ENCODE measurements at regions not wholly inside any gene's neighbourhood (a gene's known extent, or its start where the extent isn't known, plus 50 kb on each side); places are given as distances from the start of the nearest gene placed in this dataset.

DNA sequence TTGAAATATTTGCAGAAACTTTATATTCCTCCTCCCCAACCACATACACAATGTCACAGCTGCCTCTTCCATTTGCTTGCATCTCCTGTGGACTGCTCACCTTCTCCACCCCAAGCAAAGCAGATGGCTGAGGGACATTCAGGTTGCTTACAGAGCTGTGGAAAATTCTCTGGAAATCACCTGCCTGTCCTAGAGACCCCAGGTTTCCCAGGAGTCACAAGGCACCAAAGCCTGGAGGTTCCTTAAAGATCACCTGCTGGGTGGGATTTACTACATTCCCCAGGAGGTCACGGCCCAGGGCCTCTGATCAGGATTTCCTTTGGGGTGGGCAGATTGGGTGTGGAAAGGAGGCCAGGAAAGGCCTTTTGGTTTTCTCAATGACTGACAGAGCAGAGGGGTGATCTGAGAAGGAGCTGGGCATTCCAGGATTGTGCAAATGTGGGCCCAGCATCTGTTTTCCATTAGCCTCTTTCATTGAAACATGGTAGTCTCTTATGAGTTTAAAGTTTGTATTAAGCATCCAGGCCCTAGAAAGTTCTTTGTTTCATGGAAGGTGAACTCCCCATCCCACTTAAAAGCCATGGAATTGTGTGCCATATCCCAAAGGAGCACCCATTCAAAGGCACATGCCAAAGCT is 410.7 kb upstream of the TNP1 start:
- BruUV-seq (replicated peaks) = no TSS peak

DNA sequence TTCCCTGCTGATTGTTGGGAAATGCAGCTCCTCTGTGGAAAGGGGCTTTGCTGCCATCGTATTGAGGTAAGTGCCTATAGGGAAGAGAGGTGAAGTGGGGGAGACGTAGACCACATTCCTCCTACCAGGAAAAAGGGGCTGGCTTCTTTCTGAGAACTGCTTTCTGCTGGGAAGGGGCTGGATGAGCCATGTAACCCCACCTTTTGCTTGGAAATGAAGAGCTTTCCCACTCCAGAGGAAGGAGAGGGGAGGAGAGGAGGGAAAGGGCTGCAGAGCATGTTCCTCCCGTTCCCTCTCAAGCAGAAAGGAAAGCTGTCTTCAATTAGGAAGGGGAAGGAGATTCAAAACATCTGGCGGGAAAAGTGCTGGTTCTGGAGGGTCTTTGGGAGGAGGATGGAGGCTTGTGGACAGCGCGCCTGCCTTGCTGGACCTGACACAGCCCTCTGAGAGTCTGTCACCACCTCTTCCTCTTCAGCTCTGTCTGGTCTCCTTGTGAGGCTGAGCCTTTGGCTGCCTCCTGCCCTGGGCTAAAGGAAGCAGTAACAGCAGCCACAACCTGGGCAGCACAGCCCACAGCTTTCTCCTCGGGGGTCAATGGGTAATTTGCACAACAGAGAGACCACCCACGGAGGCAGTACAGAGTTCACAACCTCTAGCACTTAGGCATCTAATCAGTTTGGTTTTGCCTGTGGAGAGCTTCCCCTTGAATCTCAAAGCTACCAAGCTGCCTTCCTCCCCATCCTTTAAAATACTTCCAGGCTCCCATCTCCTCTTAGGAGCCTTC is 410.0 kb upstream of the TNP1 start:
- ATAC-seq (no peak), DNase-seq (ENCODE audit: low read depth, low spot score) (no peak)
- in situ Hi-C loops (cut with HindIII; ENCODE audit: low pct_unique_long_range_greater_than_20kb, low sequenced_read_pairs) (no loop called here), intact Hi-C loops (cut with micrococcal nuclease; ENCODE audit: unreplicated experiment) (no loop called here)
- Histone ChIP-seq H3K4me1 (ENCODE audit: control insufficient read depth, insufficient read depth, low read length) (no peaks in the 10 kb centered on the region), H3K4me3 (ENCODE audit: low read depth in 2 of 2, low read length in 2 of 2) (no peak overlapping the region), H3K9me3 (ENCODE audit: control insufficient read depth, insufficient read depth, low read depth, low read length) (no peaks in the 10 kb centered on the region), H3K27ac (ENCODE audit: low read length) (no peak overlapping the region), H3K27me3 (ENCODE audit: control insufficient read depth, insufficient read depth, low read length) (no peaks in the 10 kb centered on the region), H3K36me3 (ENCODE audit: control insufficient read depth, insufficient read depth, low read length) (no peaks in the 10 kb centered on the region)
- CTCF ChIA-PET = interaction anchor here (1.0 kb wide), 1 partner anchor 183 kb away, joined by 3 read pairs; no protein-coding TSS in a partner anchor
- POLR2A ChIA-PET = no interaction called here
- TF ChIP-seq, protein P1, sequence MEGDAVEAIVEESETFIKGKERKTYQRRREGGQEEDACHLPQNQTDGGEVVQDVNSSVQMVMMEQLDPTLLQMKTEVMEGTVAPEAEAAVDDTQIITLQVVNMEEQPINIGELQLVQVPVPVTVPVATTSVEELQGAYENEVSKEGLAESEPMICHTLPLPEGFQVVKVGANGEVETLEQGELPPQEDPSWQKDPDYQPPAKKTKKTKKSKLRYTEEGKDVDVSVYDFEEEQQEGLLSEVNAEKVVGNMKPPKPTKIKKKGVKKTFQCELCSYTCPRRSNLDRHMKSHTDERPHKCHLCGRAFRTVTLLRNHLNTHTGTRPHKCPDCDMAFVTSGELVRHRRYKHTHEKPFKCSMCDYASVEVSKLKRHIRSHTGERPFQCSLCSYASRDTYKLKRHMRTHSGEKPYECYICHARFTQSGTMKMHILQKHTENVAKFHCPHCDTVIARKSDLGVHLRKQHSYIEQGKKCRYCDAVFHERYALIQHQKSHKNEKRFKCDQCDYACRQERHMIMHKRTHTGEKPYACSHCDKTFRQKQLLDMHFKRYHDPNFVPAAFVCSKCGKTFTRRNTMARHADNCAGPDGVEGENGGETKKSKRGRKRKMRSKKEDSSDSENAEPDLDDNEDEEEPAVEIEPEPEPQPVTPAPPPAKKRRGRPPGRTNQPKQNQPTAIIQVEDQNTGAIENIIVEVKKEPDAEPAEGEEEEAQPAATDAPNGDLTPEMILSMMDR (IDR thresholded peaks at IDR 0.05) = no peak
- no peak for TF ChIP-seq SIN3A (IDR thresholded peaks at IDR 0.05; ENCODE audit: borderline replicate concordance, insufficient read depth, low read depth, low read length)
- no peak for TF ChIP-seq POLR2AphosphoS5 (IDR thresholded peaks at IDR 0.05; ENCODE audit: low read depth, low read length)
- TF ChIP-seq, protein P2, sequence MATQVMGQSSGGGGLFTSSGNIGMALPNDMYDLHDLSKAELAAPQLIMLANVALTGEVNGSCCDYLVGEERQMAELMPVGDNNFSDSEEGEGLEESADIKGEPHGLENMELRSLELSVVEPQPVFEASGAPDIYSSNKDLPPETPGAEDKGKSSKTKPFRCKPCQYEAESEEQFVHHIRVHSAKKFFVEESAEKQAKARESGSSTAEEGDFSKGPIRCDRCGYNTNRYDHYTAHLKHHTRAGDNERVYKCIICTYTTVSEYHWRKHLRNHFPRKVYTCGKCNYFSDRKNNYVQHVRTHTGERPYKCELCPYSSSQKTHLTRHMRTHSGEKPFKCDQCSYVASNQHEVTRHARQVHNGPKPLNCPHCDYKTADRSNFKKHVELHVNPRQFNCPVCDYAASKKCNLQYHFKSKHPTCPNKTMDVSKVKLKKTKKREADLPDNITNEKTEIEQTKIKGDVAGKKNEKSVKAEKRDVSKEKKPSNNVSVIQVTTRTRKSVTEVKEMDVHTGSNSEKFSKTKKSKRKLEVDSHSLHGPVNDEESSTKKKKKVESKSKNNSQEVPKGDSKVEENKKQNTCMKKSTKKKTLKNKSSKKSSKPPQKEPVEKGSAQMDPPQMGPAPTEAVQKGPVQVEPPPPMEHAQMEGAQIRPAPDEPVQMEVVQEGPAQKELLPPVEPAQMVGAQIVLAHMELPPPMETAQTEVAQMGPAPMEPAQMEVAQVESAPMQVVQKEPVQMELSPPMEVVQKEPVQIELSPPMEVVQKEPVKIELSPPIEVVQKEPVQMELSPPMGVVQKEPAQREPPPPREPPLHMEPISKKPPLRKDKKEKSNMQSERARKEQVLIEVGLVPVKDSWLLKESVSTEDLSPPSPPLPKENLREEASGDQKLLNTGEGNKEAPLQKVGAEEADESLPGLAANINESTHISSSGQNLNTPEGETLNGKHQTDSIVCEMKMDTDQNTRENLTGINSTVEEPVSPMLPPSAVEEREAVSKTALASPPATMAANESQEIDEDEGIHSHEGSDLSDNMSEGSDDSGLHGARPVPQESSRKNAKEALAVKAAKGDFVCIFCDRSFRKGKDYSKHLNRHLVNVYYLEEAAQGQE (IDR thresholded peaks at IDR 0.05; ENCODE audit: insufficient read depth in 1 of 2, low read depth in 2 of 2, low read length in 1 of 2) = no peak
- no TSS peak for BruUV-seq (replicated peaks)

More for the DNA sequence above, 410.7 kb upstream of the TNP1 start:
- ATAC-seq (no peak), DNase-seq (ENCODE audit: low read depth, low spot score) (no peak)
- Histone ChIP-seq H3K4me1 (ENCODE audit: control insufficient read depth, insufficient read depth, low read length) (no peaks in the 10 kb centered on the region), H3K27ac (ENCODE audit: low read length) (no peak overlapping the region), H3K27me3 (ENCODE audit: control insufficient read depth, insufficient read depth, low read length) (no peaks in the 10 kb centered on the region), H3K4me3 (ENCODE audit: low read depth in 2 of 2, low read length in 2 of 2) (no peak overlapping the region), H3K9me3 (ENCODE audit: control insufficient read depth, insufficient read depth, low read depth, low read length) (no peaks in the 10 kb centered on the region), H3K36me3 (ENCODE audit: control insufficient read depth, insufficient read depth, low read length) (no peaks in the 10 kb centered on the region)
- ChIA-PET POLR2A (no interaction called here), CTCF (no interaction called here)
- in situ Hi-C loops (cut with HindIII; ENCODE audit: low pct_unique_long_range_greater_than_20kb, low sequenced_read_pairs) (no loop called here), intact Hi-C loops (cut with micrococcal nuclease; ENCODE audit: unreplicated experiment) (no loop called here)
- TF ChIP-seq, protein P2 (IDR thresholded peaks at IDR 0.05; ENCODE audit: insufficient read depth in 1 of 2, low read depth in 2 of 2, low read length in 1 of 2) = no peak
- TF ChIP-seq POLR2AphosphoS5 (IDR thresholded peaks at IDR 0.05; ENCODE audit: low read depth, low read length) (no peak), TCF7L2 (IDR thresholded peaks at IDR 0.05; ENCODE audit: low read depth, low read length) (no peak), SIN3A (IDR thresholded peaks at IDR 0.05; ENCODE audit: borderline replicate concordance, insufficient read depth, low read depth, low read length) (no peak)
- TF ChIP-seq, protein P1 (IDR thresholded peaks at IDR 0.05) = no peak

Data from Panc1 (cell line).